Esophagus squamous epithelium (tissue), 4 donors: ENCODE measurements at regions not wholly inside any gene's neighbourhood (a gene's known extent, or its start where the extent isn't known, plus 50 kb on each side); places are given as distances from the start of the nearest gene placed in this dataset.

Experiments used
- POLR2A ChIP-seq, 4 donors: fragments of 450-650 bp; IDR thresholded peaks; one replicate each; pipeline ENCODE4 v1.6.1; 2017; ENCODE audit warnings: antibody characterized with exemption in 4 of 4, mild to moderate bottlenecking in 4 of 4, moderate library complexity in 3 of 4
- TF ChIP-seq, protein P1 (sequence below), 6 experiments: fragments of 450-650 bp in 4 of 6; fragments of 200-600 bp in 2 of 6; sonication (generic) in 2 of 6; IDR thresholded peaks; one replicate each; pipeline ENCODE4 v1.5.1; 2016 to 2019; ENCODE audit warnings: antibody characterized with exemption in 6 of 6, mild to moderate bottlenecking in 4 of 6, moderate library complexity in 4 of 6

DNA sequence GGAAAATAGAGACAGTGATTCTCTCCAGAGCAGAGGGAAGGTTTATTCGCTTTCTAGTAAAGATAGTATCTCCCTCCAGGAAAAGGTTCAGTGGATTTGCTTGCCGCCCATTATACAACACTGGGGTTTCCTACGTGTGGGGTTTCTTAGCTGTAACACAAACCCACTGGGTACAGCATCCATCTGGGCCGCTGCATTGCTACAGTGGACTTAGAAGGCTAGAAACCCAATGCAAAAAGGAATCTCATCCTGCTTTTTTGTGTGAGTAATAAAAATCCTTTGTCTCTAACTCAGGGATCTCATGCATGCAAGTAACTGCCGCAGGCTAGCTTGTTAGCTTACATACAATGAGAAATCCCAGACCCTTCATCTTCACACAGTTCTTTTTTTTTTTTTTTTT is 67.1 kb upstream of the BCL2L14 start:
- TF ChIP-seq, protein P1, sequence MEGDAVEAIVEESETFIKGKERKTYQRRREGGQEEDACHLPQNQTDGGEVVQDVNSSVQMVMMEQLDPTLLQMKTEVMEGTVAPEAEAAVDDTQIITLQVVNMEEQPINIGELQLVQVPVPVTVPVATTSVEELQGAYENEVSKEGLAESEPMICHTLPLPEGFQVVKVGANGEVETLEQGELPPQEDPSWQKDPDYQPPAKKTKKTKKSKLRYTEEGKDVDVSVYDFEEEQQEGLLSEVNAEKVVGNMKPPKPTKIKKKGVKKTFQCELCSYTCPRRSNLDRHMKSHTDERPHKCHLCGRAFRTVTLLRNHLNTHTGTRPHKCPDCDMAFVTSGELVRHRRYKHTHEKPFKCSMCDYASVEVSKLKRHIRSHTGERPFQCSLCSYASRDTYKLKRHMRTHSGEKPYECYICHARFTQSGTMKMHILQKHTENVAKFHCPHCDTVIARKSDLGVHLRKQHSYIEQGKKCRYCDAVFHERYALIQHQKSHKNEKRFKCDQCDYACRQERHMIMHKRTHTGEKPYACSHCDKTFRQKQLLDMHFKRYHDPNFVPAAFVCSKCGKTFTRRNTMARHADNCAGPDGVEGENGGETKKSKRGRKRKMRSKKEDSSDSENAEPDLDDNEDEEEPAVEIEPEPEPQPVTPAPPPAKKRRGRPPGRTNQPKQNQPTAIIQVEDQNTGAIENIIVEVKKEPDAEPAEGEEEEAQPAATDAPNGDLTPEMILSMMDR (IDR thresholded peaks at IDR 0.05), result no peak
- no peak for TF ChIP-seq POLR2A (IDR thresholded peaks at IDR 0.05)
